Aorta (tissue), 5 donors: ENCODE measurements at regions not wholly inside any gene's neighbourhood (a gene's known extent, or its start where the extent isn't known, plus 50 kb on each side); places are given as distances from the start of the nearest gene placed in this dataset.

Source experiments
- ATAC-seq: fragments of 200-7000 bp; cut with Tn5 transposase; one replicate; pipeline ENCODE4 v1.9.1; 2022; ENCODE audit warnings: moderate library complexity; ENCODE audit not compliant: low FRiP score
- DNase-seq, 2 donors: peaks; one replicate each; pipeline ENCODE4 v3.0.0-alpha.2; 2020
- H3K27ac ChIP-seq, 2 donors: one replicate each; pipeline ENCODE4 v1.5.1; 2013; ENCODE audit warnings: low read length in 2 of 2, mild to moderate bottlenecking in 2 of 2, moderate library complexity in 2 of 2, control low read depth in 1 of 2, inconsistent platforms in 1 of 2, low read depth in 1 of 2
- H3K27me3 ChIP-seq, 2 donors: one replicate each; pipeline ENCODE4 v1.6.1; 2013; ENCODE audit warnings: control low read depth in 1 of 2, low read length in 1 of 2, mild to moderate bottlenecking in 1 of 2, moderate library complexity in 1 of 2; ENCODE audit not compliant: insufficient read depth in 2 of 2, control insufficient read depth in 1 of 2
- H3K36me3 ChIP-seq, 2 donors: one replicate each; pipeline ENCODE4 v1.6.1; 2013; ENCODE audit warnings: control low read depth in 1 of 2, low read length in 1 of 2, mild to moderate bottlenecking in 1 of 2; ENCODE audit not compliant: insufficient read depth in 2 of 2, control insufficient read depth in 1 of 2
- H3K4me1 ChIP-seq, 2 donors: one replicate each; pipeline ENCODE4 v1.6.1; 2013; ENCODE audit warnings: low read length in 2 of 2, control low read depth in 1 of 2, mild to moderate bottlenecking in 1 of 2, moderate library complexity in 1 of 2; ENCODE audit not compliant: insufficient read depth in 2 of 2, control insufficient read depth in 1 of 2
- H3K4me3 ChIP-seq, 2 donors: one replicate each; pipeline ENCODE4 v1.5.1; 2013; ENCODE audit warnings: low read length in 2 of 2, control low read depth in 1 of 2, mild to moderate bottlenecking in 1 of 2
- H3K9me3 ChIP-seq: one replicate; pipeline ENCODE4 v1.6.1; 2013; ENCODE audit warnings: mild to moderate bottlenecking, low read length; ENCODE audit not compliant: control insufficient read depth
- WGBS, 2 donors: extraction: QIAGEN DNeasy Blood & Tissue Kit; methylation state at CpG; one replicate each; pipeline ENCODE4 v1.1.7; 2013; 5-methylcytosine and 5-hydroxymethylcytosine counted together
- intact Hi-C, 2 donors: fragments of 100-400 bp; cut with DNase I; formaldehyde crosslinking; loops; one replicate each; pipeline versions ENCODE4 v1.14.2 to v1.15.0; 2022
- donor health status: healthy with polysubstance abuse.
- donor health status: Bipolar disorder and iron deficiency.
- donor health status: DM: no; HTN: no; CAD: no.
- donor health status: DM: no; HTN: no; CAD: no.
- donor health status: DM: yes; HTN: yes; CAD: no.

DNA sequence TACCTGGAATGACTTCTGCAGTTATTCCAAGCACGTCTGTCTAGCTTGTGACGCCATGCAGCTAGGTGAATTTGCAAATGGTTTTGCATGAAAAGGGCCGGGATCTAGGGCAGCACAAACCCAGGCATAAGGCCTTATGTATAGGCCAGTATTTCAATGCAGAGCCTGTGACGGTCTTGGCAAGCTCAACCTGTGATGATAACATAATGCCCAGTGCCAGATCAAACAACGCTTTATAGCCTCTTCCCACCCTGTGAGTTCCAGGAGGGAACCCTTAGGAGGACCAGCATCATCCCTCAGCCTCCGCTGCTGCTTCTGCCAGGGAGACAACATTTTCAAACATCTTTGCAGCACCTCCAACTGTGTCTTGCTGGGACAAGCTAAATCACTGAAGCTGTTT, 390.7 kb downstream of the INHBA start:
- Histone ChIP-seq H3K27me3 (no peaks in the 10 kb centered on the region), H3K4me3 (no peak overlapping the region), H3K9me3 (no peaks in the 10 kb centered on the region), H3K27ac (no peak overlapping the region), H3K36me3 (no peaks in the 10 kb centered on the region), H3K4me1 (no peaks in the 10 kb centered on the region)
- intact Hi-C loops = no loop called here
- no peak for ATAC-seq
- DNase-seq = no peak
- WGBS, 2 donors = 92 to 94% methylated on average over 6 of the region's 6 CpGs

DNA sequence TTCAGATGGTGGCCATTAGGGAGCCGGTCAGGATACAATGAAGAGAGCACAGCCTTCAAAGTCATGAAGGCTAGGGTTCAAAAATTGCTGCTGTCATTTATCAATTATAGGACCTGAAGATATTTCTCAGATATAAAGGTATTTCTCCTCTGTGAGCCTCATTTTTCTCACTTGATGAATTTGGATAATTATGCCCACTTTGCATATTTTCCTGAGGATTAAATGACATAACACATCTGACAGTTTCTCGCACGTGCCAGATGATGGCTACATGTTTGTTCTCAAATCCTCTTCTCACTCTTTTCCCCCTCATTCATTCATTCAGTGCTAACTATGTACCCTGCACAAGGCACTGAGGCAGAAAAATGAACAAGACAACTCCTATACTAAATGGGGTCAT, 391.6 kb downstream of the INHBA start:
- Histone ChIP-seq H3K4me3 (no peak overlapping the region), H3K36me3 (no peaks in the 10 kb centered on the region), H3K4me1 (no peaks in the 10 kb centered on the region), H3K27ac (no peak overlapping the region), H3K9me3 (no peaks in the 10 kb centered on the region), H3K27me3 (no peaks in the 10 kb centered on the region)
- DNase-seq (no peak), ATAC-seq (no peak)
- WGBS, 2 donors = 97% methylated on average over 3 of the region's 3 CpGs
- intact Hi-C loops = no loop called here

DNA sequence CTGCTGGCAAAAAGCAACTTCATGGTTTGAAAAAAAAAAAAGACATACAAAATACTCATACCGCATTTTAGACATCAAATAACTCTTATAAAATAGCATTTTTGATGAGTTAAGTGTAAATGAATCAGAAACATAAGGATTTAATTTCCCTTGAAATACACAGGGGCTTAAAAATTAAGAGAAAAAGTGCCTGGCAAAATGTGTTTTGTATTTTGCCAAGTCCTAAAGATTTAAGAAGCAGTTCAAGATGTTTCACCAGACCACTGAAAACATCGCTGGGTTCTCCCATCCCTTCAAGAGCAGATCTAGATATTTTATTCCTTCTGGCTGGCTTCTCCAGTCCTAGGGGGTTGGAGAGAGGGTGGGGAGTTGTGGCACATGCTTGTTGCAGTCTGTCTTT, 396.4 kb downstream of the INHBA start:
- ATAC-seq (no peak), DNase-seq (no peak)
- Histone ChIP-seq H3K27ac (no peak overlapping the region), H3K36me3 (no peaks in the 10 kb centered on the region), H3K9me3 (no peaks in the 10 kb centered on the region), H3K4me3 (no peak overlapping the region), H3K27me3 (peaks cover 0 to 2% of the 10 kb centered on the region in 2 donors), H3K4me1 (no peaks in the 10 kb centered on the region)
- intact Hi-C loops = no loop called here
- 95 to 97% methylated on average over 2 of the region's 2 CpGs for WGBS, 2 donors

DNA sequence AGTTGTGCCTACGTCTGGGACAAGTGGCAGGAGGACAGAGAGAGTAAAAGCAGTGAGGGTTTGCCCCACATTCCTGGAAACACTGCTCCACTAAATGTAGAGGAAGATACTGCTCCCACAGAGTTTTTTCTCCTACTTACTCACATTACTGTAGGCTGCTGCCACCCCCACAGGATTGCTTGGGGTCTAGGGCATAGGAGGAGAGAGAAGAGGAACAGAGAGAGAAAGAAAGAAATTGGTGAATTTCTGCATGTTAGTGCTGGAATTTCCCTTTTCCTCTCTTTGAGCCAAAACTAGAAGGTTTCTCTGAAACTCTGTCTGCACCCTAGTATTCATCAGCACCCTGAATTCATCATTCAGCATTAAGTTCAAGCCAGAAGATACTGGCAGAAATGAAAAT, 397.9 kb downstream of the INHBA start:
- H3K9me3 ChIP-seq = no peaks in the 10 kb centered on the region
- intact Hi-C loops = no loop called here
- peaks cover 0 to 2% of the 10 kb centered on the region in 2 donors for H3K27me3 ChIP-seq
- no peak overlapping the region for H3K4me3 ChIP-seq
- no peak overlapping the region for H3K27ac ChIP-seq
- WGBS, 2 donors = 88 to 93% methylated on average over 1 of the region's 1 CpG
- DNase-seq (no peak), ATAC-seq (no peak)
- H3K4me1 ChIP-seq = no peaks in the 10 kb centered on the region
- H3K36me3 ChIP-seq = no peaks in the 10 kb centered on the region

DNA sequence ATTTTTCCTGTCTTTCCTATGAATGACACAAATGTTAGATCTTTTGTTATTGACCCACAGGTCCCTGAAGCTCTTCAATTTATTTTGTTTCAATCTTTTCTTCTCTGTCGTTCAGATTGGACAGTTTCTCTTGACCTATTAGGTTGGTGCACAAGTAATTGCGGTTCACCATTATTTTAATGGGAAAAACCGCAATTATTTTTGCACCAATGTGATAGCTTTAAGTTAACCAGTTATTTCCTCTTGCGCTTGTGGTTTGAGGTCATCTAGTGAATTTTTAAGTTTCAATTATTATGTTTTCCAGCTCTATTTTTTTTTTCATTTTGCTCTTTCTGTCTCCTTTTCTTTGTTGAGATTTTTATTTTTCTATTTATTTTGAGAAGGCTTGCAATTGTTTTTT, 399.2 kb downstream of the INHBA start:
- H3K27me3 ChIP-seq = peaks cover 0 to 2% of the 10 kb centered on the region in 2 donors
- DNase-seq = no peak
- no peaks in the 10 kb centered on the region for H3K9me3 ChIP-seq
- intact Hi-C loops = no loop called here
- no peaks in the 10 kb centered on the region for H3K4me1 ChIP-seq
- no peak overlapping the region for H3K4me3 ChIP-seq
- H3K36me3 ChIP-seq = no peaks in the 10 kb centered on the region
- no peak overlapping the region for H3K27ac ChIP-seq
- no peak for ATAC-seq
- whole genome bisulfite sequencing, 2 donors = 96 to 98% methylated on average over 4 of the region's 4 CpGs

DNA sequence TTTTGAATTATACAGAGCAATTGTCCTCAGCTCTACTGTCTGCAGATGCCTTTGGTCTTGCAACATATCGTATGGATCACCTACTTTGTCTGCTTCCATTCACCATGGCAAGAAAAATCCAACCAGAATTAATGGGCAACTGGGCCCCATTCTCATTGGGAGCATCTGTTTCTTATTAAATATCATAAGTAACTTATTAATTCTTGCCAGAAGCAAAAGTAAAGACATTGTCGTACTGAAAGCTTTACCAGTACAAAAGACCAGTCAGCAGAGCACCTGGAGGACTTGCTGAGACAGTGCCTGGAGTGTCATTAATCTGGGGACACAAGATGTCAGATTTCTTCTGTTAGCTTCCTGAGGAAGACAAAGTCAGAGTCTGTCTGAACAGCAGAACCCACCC, 404.5 kb downstream of the INHBA start:
- DNase-seq (no peak), ATAC-seq (no peak)
- H3K4me3 ChIP-seq = no peak overlapping the region
- H3K36me3 ChIP-seq = no peaks in the 10 kb centered on the region
- no peaks in the 10 kb centered on the region for H3K27me3 ChIP-seq
- no peaks in the 10 kb centered on the region for H3K9me3 ChIP-seq
- no peak overlapping the region for H3K27ac ChIP-seq
- intact Hi-C loops = loop anchor here in 1 of 2 donors (10.0 kb wide), 1 partner anchor 106 kb away; no protein-coding TSS in a partner anchor
- whole genome bisulfite sequencing, 2 donors = 93 to 95% methylated on average over 2 of the region's 2 CpGs
- H3K4me1 ChIP-seq = no peaks in the 10 kb centered on the region

DNA sequence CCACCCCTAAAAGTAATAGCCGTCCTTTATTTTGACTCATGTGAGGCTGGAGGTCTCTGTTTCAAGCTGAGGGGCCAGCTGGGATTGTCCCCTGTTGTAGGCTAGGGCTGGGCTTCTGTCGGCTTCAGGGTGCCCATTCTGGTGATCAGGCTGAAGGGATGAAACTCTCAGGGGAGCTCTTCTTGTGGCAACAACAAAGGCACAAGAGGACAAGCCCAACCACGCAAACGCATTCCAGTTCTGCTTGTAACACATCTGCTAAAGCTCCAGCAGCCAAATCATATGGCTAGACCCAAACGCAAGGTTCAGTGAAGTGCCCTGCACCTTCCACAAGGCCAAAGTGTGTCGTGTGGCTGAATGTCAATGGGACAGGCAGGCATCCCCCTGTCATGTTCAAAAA, 405.7 kb downstream of the INHBA start:
- H3K9me3 ChIP-seq = no peaks in the 10 kb centered on the region
- no peak for ATAC-seq

DNA sequence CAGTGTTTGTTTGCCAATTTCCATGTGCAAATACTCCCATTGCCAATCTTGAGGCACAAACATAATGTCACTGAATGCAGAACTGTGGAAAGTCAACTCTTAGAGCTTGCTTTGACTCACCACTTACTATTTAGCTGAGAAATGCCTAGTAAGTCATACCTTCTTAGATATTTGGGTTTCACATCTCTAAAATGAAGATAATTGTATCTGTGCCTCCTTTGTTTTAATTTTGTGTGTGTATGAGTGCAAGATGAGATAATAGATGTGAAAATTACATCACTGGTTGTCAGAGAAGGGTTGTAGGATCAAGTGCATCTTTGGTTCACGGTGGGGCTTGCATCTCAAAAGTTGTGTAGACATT, 407.5 kb downstream of the INHBA start:
- Histone ChIP-seq H3K4me1 (no peaks in the 10 kb centered on the region), H3K27me3 (no peaks in the 10 kb centered on the region), H3K27ac (no peak overlapping the region), H3K36me3 (no peaks in the 10 kb centered on the region), H3K9me3 (no peaks in the 10 kb centered on the region), H3K4me3 (no peak overlapping the region)
- DNase-seq = no peak
- 96 to 99% methylated on average over 1 of the region's 1 CpG for WGBS, 2 donors
- intact Hi-C loops = loop anchor here in 1 of 2 donors (10.0 kb wide), 1 partner anchor 109 kb away; no protein-coding TSS in a partner anchor
- ATAC-seq = no peak

More for the DNA sequence above, 405.7 kb downstream of the INHBA start:
- DNase-seq = no peak
- H3K36me3 ChIP-seq = no peaks in the 10 kb centered on the region
- H3K27ac ChIP-seq = no peak overlapping the region
- intact Hi-C loops = loop anchor here in 1 of 2 donors (10.0 kb wide), 1 partner anchor 108 kb away; no protein-coding TSS in a partner anchor
- 78 to 79% methylated on average over 6 of the region's 6 CpGs for WGBS, 2 donors
- H3K4me3 ChIP-seq = no peak overlapping the region
- no peaks in the 10 kb centered on the region for H3K27me3 ChIP-seq
- no peaks in the 10 kb centered on the region for H3K4me1 ChIP-seq

DNA sequence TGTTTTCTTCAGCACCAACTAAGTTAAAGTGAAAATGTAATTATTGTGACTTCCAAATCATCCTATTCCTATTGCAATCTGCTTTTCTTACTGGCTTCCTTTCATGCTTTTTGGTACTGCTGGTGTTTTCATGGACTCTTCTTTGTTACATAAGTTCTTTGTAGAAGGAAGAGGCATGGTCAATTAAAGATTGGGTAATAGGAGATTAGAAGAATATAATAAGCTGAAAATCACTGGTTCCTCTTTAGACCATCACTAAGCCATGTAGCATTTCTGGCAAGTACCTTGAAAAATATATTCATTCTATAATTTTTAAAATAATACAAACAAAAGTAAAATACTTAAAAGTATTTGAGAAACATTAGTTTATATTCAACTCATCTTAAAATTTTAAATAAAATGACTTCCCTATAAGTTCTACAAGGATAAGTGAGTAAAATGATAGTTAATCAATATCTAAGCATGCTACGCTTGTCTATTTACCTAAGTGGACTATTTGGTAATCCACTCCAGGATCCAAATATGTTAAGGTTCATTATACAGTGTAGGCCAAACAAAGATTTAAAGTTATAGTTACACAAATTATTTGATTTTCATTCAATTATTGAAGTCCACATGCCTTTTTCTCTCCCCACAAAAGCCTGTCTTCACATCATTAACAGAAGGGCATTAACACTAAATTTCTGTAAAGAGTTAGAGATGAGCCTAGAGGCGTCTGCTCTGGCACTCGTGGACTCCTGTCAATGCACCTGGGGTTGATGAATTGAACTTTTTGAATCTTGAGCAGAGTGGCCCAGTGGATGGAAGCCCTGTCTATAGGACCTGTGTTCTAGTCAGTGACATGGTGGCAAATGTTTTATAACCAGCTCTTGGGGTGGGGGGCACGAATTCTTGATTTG, 408.1 kb downstream of the INHBA start:
- intact Hi-C loops = loop anchor here in 1 of 2 donors (10.0 kb wide), 1 partner anchor 110 kb away; no protein-coding TSS in a partner anchor
- ATAC-seq (no peak), DNase-seq (no peak)
- WGBS, 2 donors = 87 to 92% methylated on average over 4 of the region's 4 CpGs
- H3K4me1 ChIP-seq = no peaks in the 10 kb centered on the region
- H3K27me3 ChIP-seq = no peaks in the 10 kb centered on the region
- no peaks in the 10 kb centered on the region for H3K36me3 ChIP-seq
- H3K9me3 ChIP-seq = no peaks in the 10 kb centered on the region
- H3K4me3 ChIP-seq = no peak overlapping the region
- no peak overlapping the region for H3K27ac ChIP-seq
